NT2/D1 (cell line): ENCODE measurements at regions not wholly inside any gene's neighbourhood (a gene's known extent, or its start where the extent isn't known, plus 50 kb on each side); places are given as distances from the start of the nearest gene placed in this dataset.

Source experiments
- SUZ12 ChIP-seq: IDR thresholded peaks from 2 replicates; pipeline ENCODE4 v1.6.1; 2011; ENCODE audit not compliant: insufficient read length, insufficient read depth; ENCODE audit errors: extremely low read depth
- YY1 ChIP-seq: IDR thresholded peaks from 2 replicates; pipeline ENCODE4 v1.6.1; 2011; ENCODE audit not compliant: insufficient read length, insufficient read depth

DNA sequence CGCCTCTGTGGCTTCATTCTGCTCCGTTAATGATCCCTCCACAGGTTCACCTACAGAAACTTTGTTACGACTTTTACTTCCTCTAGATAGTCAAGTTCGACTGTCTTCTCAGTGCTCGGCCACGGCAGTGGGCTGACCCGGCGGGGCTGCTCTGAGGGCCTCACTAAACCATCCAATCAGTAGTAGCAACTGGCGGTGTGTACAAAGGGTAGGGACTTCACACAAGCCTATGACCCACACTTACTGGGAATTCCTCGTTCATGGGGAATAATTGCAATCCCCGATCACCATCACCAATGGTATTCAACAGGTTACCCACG, 1959.2 kb upstream of the DEFB115 start:
- TF ChIP-seq SUZ12 (no peak), YY1 (no peak)
